ENCODE measurements at regions not wholly inside any gene's neighbourhood (a gene's known extent, or its start where the extent isn't known, plus 50 kb on each side); places are given as distances from the start of the nearest gene placed in this dataset.

GRCh38 chr18:55088561-55088960 is 129.3 kb upstream of the CCDC68 start:
- TF ChIP-seq ARNT (IDR thresholded peaks at IDR 0.05) (no peak), PKNOX1 (IDR thresholded peaks at IDR 0.05) (no peak), BHLHE40 (IDR thresholded peaks at IDR 0.05; ENCODE audit: borderline replicate concordance) (no peak), ELF4 (IDR thresholded peaks at IDR 0.05) (no peak), ZNF384 (IDR thresholded peaks at IDR 0.05) (no peak), FOXM1 (IDR thresholded peaks at IDR 0.05; ENCODE audit: borderline replicate concordance) (no peak), HDGF (IDR thresholded peaks at IDR 0.05; ENCODE audit: borderline replicate concordance) (no peak), FOXK2 (IDR thresholded peaks at IDR 0.05) (no peak), NFRKB (IDR thresholded peaks at IDR 0.05) (no peak), SUZ12 (IDR thresholded peaks at IDR 0.05) (no peak), SP1 (IDR thresholded peaks at IDR 0.05) (no peak), TARDBP (IDR thresholded peaks at IDR 0.05) (no peak), LEF1 (IDR thresholded peaks at IDR 0.05; ENCODE audit: borderline replicate concordance) (no peak), FOXA1 (IDR thresholded peaks at IDR 0.05) (no peak)
